ENCODE measurements at regions not wholly inside any gene's neighbourhood (a gene's known extent, or its start where the extent isn't known, plus 50 kb on each side); places are given as distances from the start of the nearest gene placed in this dataset.
A peak's percentile ranks its signal among the peaks of the same experiment; 100 is the strongest.

GRCh38 chr14:84065811-84066210, 1464.1 kb upstream of the FLRT2 start:
- H3K4me3 ChIP-seq (ENCODE audit: low read depth, low read length), result no peak overlapping the region
- no peaks in the 10 kb centered on the region for H3K36me3 ChIP-seq (ENCODE audit: control insufficient read depth, insufficient read depth, low read length)
- H3K27me3 ChIP-seq (ENCODE audit: control insufficient read depth, insufficient read depth, low read length), result no peaks in the 10 kb centered on the region
- FAIRE-seq, result no peak
- TF ChIP-seq, protein P1, sequence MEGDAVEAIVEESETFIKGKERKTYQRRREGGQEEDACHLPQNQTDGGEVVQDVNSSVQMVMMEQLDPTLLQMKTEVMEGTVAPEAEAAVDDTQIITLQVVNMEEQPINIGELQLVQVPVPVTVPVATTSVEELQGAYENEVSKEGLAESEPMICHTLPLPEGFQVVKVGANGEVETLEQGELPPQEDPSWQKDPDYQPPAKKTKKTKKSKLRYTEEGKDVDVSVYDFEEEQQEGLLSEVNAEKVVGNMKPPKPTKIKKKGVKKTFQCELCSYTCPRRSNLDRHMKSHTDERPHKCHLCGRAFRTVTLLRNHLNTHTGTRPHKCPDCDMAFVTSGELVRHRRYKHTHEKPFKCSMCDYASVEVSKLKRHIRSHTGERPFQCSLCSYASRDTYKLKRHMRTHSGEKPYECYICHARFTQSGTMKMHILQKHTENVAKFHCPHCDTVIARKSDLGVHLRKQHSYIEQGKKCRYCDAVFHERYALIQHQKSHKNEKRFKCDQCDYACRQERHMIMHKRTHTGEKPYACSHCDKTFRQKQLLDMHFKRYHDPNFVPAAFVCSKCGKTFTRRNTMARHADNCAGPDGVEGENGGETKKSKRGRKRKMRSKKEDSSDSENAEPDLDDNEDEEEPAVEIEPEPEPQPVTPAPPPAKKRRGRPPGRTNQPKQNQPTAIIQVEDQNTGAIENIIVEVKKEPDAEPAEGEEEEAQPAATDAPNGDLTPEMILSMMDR (IDR thresholded peaks at IDR 0.05; ENCODE audit: insufficient read depth, low read length, severe bottlenecking), result no peak
- peak; percentile 14 for DNase-seq (ENCODE audit: low read depth)

- FAIRE-seq, result no peak
- no peaks in the 10 kb centered on the region for H3K27me3 ChIP-seq (ENCODE audit: control insufficient read depth, insufficient read depth, low read length)
- TF ChIP-seq, protein P1 (IDR thresholded peaks at IDR 0.05; ENCODE audit: insufficient read depth, low read length, severe bottlenecking), result no peak
Observed at GRCh38 chr14:84068288-84068687, 1461.7 kb upstream of the FLRT2 start.

DNA sequence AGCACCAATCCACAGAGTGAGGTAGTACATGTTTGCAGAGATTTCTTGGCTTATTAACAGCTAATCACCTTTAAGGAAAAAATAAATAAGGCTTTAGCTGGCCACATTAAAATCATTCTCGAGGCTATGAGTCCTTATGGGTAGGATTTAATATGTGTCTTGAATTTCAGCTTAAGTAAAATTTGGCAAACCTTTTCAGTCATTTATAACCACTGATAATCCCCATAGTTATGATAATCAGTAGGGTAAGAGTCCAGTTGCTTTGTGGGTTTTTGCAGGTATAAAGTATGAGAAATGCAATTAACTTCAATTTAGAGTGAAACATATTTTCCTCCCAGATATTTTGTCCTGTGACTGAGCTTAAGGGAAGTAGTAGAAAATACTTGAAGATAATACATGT, 1458.9 kb upstream of the FLRT2 start:
- FAIRE-seq (no peak), DNase-seq (ENCODE audit: low read depth) (no peak)
- Histone ChIP-seq H3K27me3 (ENCODE audit: control insufficient read depth, insufficient read depth, low read length) (no peaks in the 10 kb centered on the region), H3K36me3 (ENCODE audit: control insufficient read depth, insufficient read depth, low read length) (no peaks in the 10 kb centered on the region), H3K4me3 (ENCODE audit: low read depth, low read length) (no peak overlapping the region)
- TF ChIP-seq, protein P1 (IDR thresholded peaks at IDR 0.05; ENCODE audit: insufficient read depth, low read length, severe bottlenecking), result no peak

More at GRCh38 chr14:84068288-84068687, 1461.7 kb upstream of the FLRT2 start:
- Histone ChIP-seq H3K36me3 (ENCODE audit: control insufficient read depth, insufficient read depth, low read length) (no peaks in the 10 kb centered on the region), H3K4me3 (ENCODE audit: low read depth, low read length) (no peak overlapping the region)
- DNase-seq (ENCODE audit: low read depth), result no peak

- TF ChIP-seq, protein P1 (IDR thresholded peaks at IDR 0.05; ENCODE audit: insufficient read depth, low read length, severe bottlenecking), result no peak
- H3K36me3 ChIP-seq (ENCODE audit: control insufficient read depth, insufficient read depth, low read length), result no peaks in the 10 kb centered on the region
- DNase-seq (ENCODE audit: low read depth) (no peak), FAIRE-seq (no peak)
- no peaks in the 10 kb centered on the region for H3K27me3 ChIP-seq (ENCODE audit: control insufficient read depth, insufficient read depth, low read length)
- H3K4me3 ChIP-seq (ENCODE audit: low read depth, low read length), result no peak overlapping the region
Observed at GRCh38 chr14:84074626-84075025, 1455.3 kb upstream of the FLRT2 start.

DNA sequence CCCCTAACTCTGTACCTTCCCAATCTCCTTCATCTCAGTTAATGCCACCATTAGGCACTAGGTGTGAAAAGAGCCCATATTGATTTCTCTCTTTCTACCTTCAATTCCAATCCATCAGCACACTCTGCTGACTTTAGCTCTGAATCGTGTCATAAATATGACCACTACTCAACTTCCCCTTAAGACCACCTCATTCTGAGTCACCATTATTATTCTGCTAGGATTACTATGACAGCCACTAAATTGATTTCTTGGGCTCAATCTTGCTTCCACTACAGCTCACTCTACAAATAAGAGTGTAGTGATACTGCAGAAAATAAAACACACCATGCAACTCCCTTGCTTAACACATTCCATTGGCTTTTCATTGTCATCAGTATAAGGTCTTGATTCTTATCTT, 1449.0 kb upstream of the FLRT2 start:
- Histone ChIP-seq H3K4me3 (ENCODE audit: low read depth, low read length) (no peak overlapping the region), H3K36me3 (ENCODE audit: control insufficient read depth, insufficient read depth, low read length) (no peaks in the 10 kb centered on the region), H3K27me3 (ENCODE audit: control insufficient read depth, insufficient read depth, low read length) (no peaks in the 10 kb centered on the region)
- TF ChIP-seq, protein P1 (IDR thresholded peaks at IDR 0.05; ENCODE audit: insufficient read depth, low read length, severe bottlenecking), result no peak
- FAIRE-seq (no peak), DNase-seq (ENCODE audit: low read depth) (no peak)

DNA sequence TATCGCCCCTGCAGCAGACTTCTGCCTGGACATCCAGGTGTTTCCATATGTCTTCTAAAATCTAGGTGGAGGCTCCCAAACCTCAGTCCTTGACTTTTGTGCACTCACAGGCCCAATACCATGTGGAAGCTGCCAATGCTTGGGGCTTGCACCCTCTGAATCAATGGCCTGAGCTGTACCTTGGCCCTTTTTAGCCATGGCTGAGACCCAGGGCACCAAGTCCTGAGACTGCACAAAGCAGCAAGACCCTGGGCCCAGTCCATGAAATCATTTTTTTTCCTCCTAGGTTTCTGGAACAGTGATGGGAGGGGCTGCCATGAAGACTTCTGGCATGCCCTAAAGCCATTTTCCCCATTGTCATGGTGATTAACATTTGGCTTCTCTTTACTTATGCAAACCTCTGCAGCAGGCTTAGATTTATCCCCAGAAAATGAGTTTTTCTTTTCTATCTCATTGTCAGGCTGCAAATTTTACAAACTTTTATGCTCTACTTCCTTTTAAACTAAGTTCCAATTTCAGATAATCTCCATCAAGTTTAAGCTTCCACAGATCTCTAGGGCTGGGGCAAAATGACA, 1445.8 kb upstream of the FLRT2 start:
- no peak for DNase-seq (ENCODE audit: low read depth)
- TF ChIP-seq, protein P1 (IDR thresholded peaks at IDR 0.05; ENCODE audit: insufficient read depth, low read length, severe bottlenecking), result no peak
- Histone ChIP-seq H3K36me3 (ENCODE audit: control insufficient read depth, insufficient read depth, low read length) (no peaks in the 10 kb centered on the region), H3K27me3 (ENCODE audit: control insufficient read depth, insufficient read depth, low read length) (no peaks in the 10 kb centered on the region), H3K4me3 (ENCODE audit: low read depth, low read length) (no peak overlapping the region)
- no peak for FAIRE-seq
